SU-DHL-6 (cell line): ENCODE measurements at regions not wholly inside any gene's neighbourhood (a gene's known extent, or its start where the extent isn't known, plus 50 kb on each side); places are given as distances from the start of the nearest gene placed in this dataset.

Experiments
- H2AFZ ChIP-seq: fragments of 200-600 bp; sonication (generic); 2 replicates; pipeline ENCODE4 v1.6.1; 2014; ENCODE audit warnings: low read depth, mild to moderate bottlenecking, moderate library complexity, mixed read lengths, antibody characterized with exemption, low read length; ENCODE audit not compliant: severe bottlenecking
- H3F3A ChIP-seq: fragments of 200-600 bp; shearing (Covaris generic); 2 replicates; pipeline ENCODE4 v1.6.0; 2016; ENCODE audit warnings: antibody characterized with exemption, mild to moderate bottlenecking; ENCODE audit not compliant: insufficient read depth
- H3K27ac ChIP-seq: fragments of 200-600 bp; sonication (generic); 2 replicates; pipeline ENCODE4 v1.5.1; 2016; ENCODE audit warnings: low read depth, mild to moderate bottlenecking, low read length, moderate library complexity, mixed read lengths
- H3K27me3 ChIP-seq: fragments of 200-600 bp; sonication (generic), shearing (Covaris generic); 2 replicates; pipeline ENCODE4 v1.6.0; 2014; ENCODE audit warnings: mild to moderate bottlenecking, low read length
- H3K36me3 ChIP-seq: fragments of 200-600 bp; sonication (generic); 2 replicates; pipeline ENCODE4 v1.6.1; 2014; ENCODE audit warnings: mild to moderate bottlenecking, low read length, mixed read lengths
- H3K4me2 ChIP-seq: fragments of 300-600, 200-600 bp; shearing (Covaris generic), sonication (generic); 2 replicates; pipeline ENCODE4 v1.6.0; 2014; ENCODE audit warnings: low read length, low read depth, mild to moderate bottlenecking; ENCODE audit not compliant: poor library complexity, severe bottlenecking
- H3K4me3 ChIP-seq: fragments of 200-600 bp; sonication (generic); 2 replicates; pipeline ENCODE4 v1.5.1; 2014; ENCODE audit warnings: antibody characterized with exemption, low read length, mild to moderate bottlenecking, mixed read lengths; ENCODE audit not compliant: insufficient read depth, poor library complexity, severe bottlenecking
- H3K79me2 ChIP-seq: fragments of 200-600 bp; sonication (generic); 2 replicates; pipeline ENCODE4 v1.6.1; 2014; ENCODE audit warnings: mild to moderate bottlenecking, low read length, moderate library complexity; ENCODE audit not compliant: insufficient read depth
- H3K9ac ChIP-seq: fragments of 200-600 bp; sonication (generic); 2 replicates; pipeline ENCODE4 v1.7.0; 2014; ENCODE audit warnings: mild to moderate bottlenecking, low read length
- H3K9me2 ChIP-seq: fragments of 200-600 bp; sonication (generic); replicated peaks from 2 replicates; pipeline ENCODE4 v1.6.1; 2014; ENCODE audit warnings: low read length; ENCODE audit not compliant: insufficient read depth
- H3K9me3 ChIP-seq: fragments of 200-600 bp; sonication (generic); 2 replicates; pipeline ENCODE4 v1.6.1; 2014; ENCODE audit warnings: low read length, mixed read lengths; ENCODE audit not compliant: insufficient read depth
- H4K20me1 ChIP-seq: fragments of 200-600 bp; sonication (generic); 2 replicates; pipeline ENCODE4 v1.6.1; 2014; ENCODE audit warnings: low read depth, mild to moderate bottlenecking, antibody characterized with exemption, low read length, moderate library complexity, mixed read lengths
- EZH2phosphoT487 ChIP-seq: fragments of 200-600 bp; sonication (generic), shearing (Covaris generic); conservative IDR thresholded peaks from 2 replicates; pipeline ENCODE4 v1.6.1; 2018; ENCODE audit warnings: mild to moderate bottlenecking, antibody characterized with exemption, low read length, moderate library complexity, mixed read lengths
- TF ChIP-seq, protein P1 (sequence below): fragments of 200-600 bp; sonication (generic); IDR thresholded peaks from one replicate; pipeline ENCODE4 v1.5.1; 2017; ENCODE audit warnings: antibody characterized with exemption, mild to moderate bottlenecking, low read length, moderate library complexity; ENCODE audit not compliant: insufficient read depth, poor library complexity, severe bottlenecking

DNA sequence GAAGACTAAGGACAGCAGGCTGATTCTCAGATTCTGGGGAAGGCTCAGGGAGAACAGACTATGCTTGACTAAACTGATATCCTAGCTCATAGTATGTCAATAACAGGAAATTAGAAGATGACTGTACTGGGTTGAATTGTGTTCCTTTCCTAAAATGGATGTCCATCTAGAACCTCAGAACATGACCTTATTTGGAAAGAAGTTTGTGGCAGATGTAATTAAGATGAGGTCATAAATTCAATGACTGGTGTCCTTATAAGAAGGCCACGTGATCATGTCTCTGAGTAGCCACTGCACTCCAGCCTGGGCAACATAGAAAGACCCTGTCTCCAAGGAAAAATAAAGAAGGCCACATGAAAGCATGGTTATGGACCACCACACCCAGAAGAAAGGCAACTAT lies 113.9 kb upstream of the STMND1 start:
- Histone ChIP-seq H3K27ac (no peak overlapping the region), H3K9me2 (no peaks in the 10 kb centered on the region), H3K9me3 (no peaks in the 10 kb centered on the region), H3K4me3 (no peak overlapping the region), H3K4me2 (no peak overlapping the region), H3K79me2 (no peaks in the 10 kb centered on the region), H3K36me3 (no peaks in the 10 kb centered on the region), H4K20me1 (no peaks in the 10 kb centered on the region), H2AFZ (no peak overlapping the region), H3F3A (no peaks in the 10 kb centered on the region), H3K9ac (no peak overlapping the region), H3K27me3 (no peaks in the 10 kb centered on the region)
- TF ChIP-seq EZH2phosphoT487, result no peak
- TF ChIP-seq, protein P1, sequence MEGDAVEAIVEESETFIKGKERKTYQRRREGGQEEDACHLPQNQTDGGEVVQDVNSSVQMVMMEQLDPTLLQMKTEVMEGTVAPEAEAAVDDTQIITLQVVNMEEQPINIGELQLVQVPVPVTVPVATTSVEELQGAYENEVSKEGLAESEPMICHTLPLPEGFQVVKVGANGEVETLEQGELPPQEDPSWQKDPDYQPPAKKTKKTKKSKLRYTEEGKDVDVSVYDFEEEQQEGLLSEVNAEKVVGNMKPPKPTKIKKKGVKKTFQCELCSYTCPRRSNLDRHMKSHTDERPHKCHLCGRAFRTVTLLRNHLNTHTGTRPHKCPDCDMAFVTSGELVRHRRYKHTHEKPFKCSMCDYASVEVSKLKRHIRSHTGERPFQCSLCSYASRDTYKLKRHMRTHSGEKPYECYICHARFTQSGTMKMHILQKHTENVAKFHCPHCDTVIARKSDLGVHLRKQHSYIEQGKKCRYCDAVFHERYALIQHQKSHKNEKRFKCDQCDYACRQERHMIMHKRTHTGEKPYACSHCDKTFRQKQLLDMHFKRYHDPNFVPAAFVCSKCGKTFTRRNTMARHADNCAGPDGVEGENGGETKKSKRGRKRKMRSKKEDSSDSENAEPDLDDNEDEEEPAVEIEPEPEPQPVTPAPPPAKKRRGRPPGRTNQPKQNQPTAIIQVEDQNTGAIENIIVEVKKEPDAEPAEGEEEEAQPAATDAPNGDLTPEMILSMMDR, result no peak

DNA sequence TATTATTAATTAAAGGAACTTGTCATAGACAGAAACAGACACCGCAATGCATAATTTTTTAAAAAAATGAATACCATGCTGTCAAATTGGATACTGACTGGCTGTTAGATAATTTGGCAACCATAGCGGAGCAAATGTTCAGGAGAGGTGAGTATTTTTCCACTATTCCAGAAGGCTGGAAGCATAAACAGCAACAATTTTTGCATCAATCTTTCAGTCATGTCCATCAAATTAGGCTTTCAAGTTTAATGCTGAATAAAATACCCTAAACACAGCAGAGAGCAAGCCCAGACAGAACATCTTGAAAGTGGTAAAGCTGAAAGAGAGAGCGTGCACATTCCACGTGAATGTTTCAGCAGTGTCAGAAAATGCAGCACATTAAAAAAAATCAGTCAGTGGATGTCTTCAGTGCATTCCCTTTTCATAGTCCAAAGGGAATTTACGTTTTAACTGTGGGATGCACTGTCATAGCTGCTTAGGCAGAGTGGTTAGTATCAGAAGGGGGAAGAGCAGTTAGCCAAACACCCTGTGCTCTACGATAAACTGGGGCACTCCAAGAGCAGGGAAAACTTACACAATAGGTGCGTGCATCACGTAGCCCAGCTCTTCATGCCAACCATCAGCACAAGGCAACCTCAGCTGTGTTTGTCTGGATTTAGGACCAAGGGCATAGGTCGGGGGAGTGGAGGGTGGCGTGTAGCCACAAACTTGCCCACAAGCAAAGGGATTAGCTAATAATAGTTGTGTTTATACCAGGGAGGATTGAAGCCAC lies 116.2 kb upstream of the STMND1 start:
- no peaks in the 10 kb centered on the region for H3F3A ChIP-seq
- H3K9ac ChIP-seq, result no peak overlapping the region
- H3K9me2 ChIP-seq, result no peaks in the 10 kb centered on the region
- no peak for TF ChIP-seq EZH2phosphoT487
- TF ChIP-seq, protein P1, result no peak
- no peak overlapping the region for H3K4me3 ChIP-seq
- H3K36me3 ChIP-seq, result no peaks in the 10 kb centered on the region
- no peaks in the 10 kb centered on the region for H4K20me1 ChIP-seq
- H2AFZ ChIP-seq, result no peak overlapping the region
- no peaks in the 10 kb centered on the region for H3K79me2 ChIP-seq
- H3K4me2 ChIP-seq, result no peak overlapping the region
- no peaks in the 10 kb centered on the region for H3K27me3 ChIP-seq
- H3K9me3 ChIP-seq, result no peaks in the 10 kb centered on the region
- no peak overlapping the region for H3K27ac ChIP-seq

DNA sequence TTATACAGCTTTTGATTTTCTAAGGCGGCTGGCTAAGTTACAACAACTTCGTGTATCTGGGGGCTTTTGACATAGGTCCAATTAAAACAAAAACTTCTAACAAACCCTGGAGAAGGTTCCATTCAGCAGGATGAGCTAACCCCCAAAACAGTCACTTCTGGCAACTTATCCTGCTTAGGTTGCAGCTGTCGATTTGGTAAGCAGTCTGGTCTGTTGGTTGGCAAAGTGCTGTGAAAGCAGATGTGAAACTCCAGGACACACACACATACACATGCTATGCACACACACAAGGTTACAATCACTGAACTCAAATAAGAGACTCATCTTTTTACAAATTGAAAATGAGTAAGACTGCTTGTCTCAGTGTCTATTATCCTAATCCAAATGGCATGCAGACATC lies 119.0 kb upstream of the STMND1 start:
- H3K27ac ChIP-seq, result no peak overlapping the region
- H3K4me2 ChIP-seq, result no peak overlapping the region
- no peak for TF ChIP-seq EZH2phosphoT487
- TF ChIP-seq, protein P1, result no peak
- H3K79me2 ChIP-seq, result no peaks in the 10 kb centered on the region
- no peaks in the 10 kb centered on the region for H3K36me3 ChIP-seq
- H3K9ac ChIP-seq, result no peak overlapping the region
- no peaks in the 10 kb centered on the region for H3K27me3 ChIP-seq
- H2AFZ ChIP-seq, result no peak overlapping the region
- no peaks in the 10 kb centered on the region for H3K9me3 ChIP-seq
- no peaks in the 10 kb centered on the region for H3F3A ChIP-seq
- H3K4me3 ChIP-seq, result no peak overlapping the region
- H3K9me2 ChIP-seq, result no peaks in the 10 kb centered on the region
- H4K20me1 ChIP-seq, result no peaks in the 10 kb centered on the region
